ENCODE measurements at regions not wholly inside any gene's neighbourhood (a gene's known extent, or its start where the extent isn't known, plus 50 kb on each side); places are given as distances from the start of the nearest gene placed in this dataset.

DNA sequence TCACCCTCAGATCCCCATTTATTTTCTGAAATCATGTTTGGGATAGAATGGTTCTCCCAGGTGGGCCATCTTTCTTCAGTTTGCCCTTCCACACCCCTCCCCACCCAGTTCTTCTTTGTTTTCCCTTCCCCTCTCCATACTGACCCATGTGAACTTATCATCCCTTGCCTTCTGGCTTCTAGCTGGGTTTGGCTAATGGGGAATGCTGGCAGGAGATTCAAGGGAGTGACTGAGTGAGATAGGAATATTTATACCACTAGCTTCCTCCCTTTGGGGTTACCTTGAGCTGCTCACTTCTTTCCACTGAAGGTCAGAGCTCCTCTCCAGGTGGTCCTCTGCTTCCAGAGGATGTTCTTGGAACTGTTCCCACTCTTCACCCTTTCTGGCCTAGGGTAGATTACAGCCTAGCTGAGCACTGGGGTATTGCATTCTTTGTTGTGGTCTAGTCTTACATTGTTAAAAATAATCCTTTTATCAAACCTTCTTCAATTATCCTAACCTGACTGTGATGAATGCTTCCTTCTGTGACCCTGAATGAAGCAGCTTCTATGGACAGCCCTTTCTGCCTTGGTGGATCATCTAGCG, 88.3 kb upstream of the ATP2B1 start:
- Mint-ChIP-seq H3K9me3 (no peaks in the 10 kb centered on the region), H3K27me3 (peaks cover 0 to 2% of the 10 kb centered on the region in 2 donors), H3K4me1 (peaks cover 0 to 4% (median 0%) of the 10 kb centered on the region in 3 donors), H3K4me3 (no peak overlapping the region), H3K36me3 (peaks cover 0 to 4% (median under 1%) of the 10 kb centered on the region in 3 donors), H3K27ac (no peak overlapping the region)
- Histone ChIP-seq H3K4me1 (ENCODE audit: insufficient read depth, low read length) (no peaks in the 10 kb centered on the region), H3K27ac (ENCODE audit: low read depth, low read length) (no peak overlapping the region), H3K27me3 (ENCODE audit: insufficient read depth, low read length, poor library complexity, severe bottlenecking) (no peaks in the 10 kb centered on the region), H3K9me3 (ENCODE audit: low read length) (no peaks in the 10 kb centered on the region), H3K4me3 (ENCODE audit: low read length) (no peak overlapping the region), H3K36me3 (ENCODE audit: insufficient read depth, low read length) (no peaks in the 10 kb centered on the region)
- no peak for DNase-seq
- POLR2A ChIA-PET, result no interaction called here
- CTCF ChIA-PET, result interaction anchor here (1.1 kb wide), 1 partner anchor 22 kb away, joined by 3 read pairs; no protein-coding TSS in a partner anchor

DNA sequence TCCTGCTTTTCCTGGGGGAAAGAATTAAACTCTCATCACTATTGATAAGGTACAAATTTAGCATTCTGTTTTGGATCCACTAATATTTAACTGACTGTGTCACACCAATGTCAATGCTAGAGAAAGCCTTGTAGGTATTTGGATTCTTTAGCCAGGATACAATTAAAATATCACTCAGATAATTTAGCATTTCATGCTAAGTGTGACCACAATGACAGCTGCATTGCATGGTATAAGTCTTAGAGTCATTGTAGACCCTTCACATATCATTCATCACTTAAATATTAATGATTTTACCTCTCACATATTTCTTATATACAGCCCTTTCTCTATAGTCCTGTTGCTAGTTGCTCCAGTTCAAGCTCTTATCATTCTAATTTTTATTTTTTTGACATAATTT, 85.3 kb upstream of the ATP2B1 start:
- H3K9me3 ChIP-seq (ENCODE audit: low read length), result no peaks in the 10 kb centered on the region
- ChIA-PET CTCF (no interaction called here), POLR2A (no interaction called here)
- no peak overlapping the region for H3K27ac Mint-ChIP-seq
- no peak for DNase-seq
- H3K27me3 ChIP-seq (ENCODE audit: insufficient read depth, low read length, poor library complexity, severe bottlenecking), result no peaks in the 10 kb centered on the region
- H3K4me3 ChIP-seq (ENCODE audit: low read length), result no peak overlapping the region
- H3K4me3 Mint-ChIP-seq, result no peak overlapping the region
- peaks cover 0 to 8% (median 0%) of the 10 kb centered on the region in 3 donors for H3K36me3 Mint-ChIP-seq
- no peaks in the 10 kb centered on the region for H3K36me3 ChIP-seq (ENCODE audit: insufficient read depth, low read length)
- peaks cover 0 to 2% of the 10 kb centered on the region in 2 donors for H3K27me3 Mint-ChIP-seq
- no peak overlapping the region for H3K27ac ChIP-seq (ENCODE audit: low read depth, low read length)
- no peaks in the 10 kb centered on the region for H3K4me1 ChIP-seq (ENCODE audit: insufficient read depth, low read length)
- peaks cover 5 to 8% (median 6%) of the 10 kb centered on the region in 3 donors for H3K4me1 Mint-ChIP-seq
- H3K9me3 Mint-ChIP-seq, result no peaks in the 10 kb centered on the region

- DNase-seq, result no peak
- Mint-ChIP-seq H3K4me1 (peaks cover 3 to 8% (median 5%) of the 10 kb centered on the region in 3 donors), H3K9me3 (peaks cover 0 to 10% (median 3%) of the 10 kb centered on the region in 5 donors), H3K36me3 (peaks cover 0 to 25% (median 0%) of the 10 kb centered on the region in 3 donors), H3K27me3 (no peaks in the 10 kb centered on the region), H3K27ac (no peak overlapping the region), H3K4me3 (no peak overlapping the region)
- Histone ChIP-seq H3K27ac (ENCODE audit: low read depth, low read length) (no peak overlapping the region), H3K36me3 (ENCODE audit: insufficient read depth, low read length) (no peaks in the 10 kb centered on the region), H3K9me3 (ENCODE audit: low read length) (no peaks in the 10 kb centered on the region), H3K4me3 (ENCODE audit: low read length) (no peak overlapping the region), H3K4me1 (ENCODE audit: insufficient read depth, low read length) (no peaks in the 10 kb centered on the region), H3K27me3 (ENCODE audit: insufficient read depth, low read length, poor library complexity, severe bottlenecking) (no peaks in the 10 kb centered on the region)
- CTCF ChIA-PET, result no interaction called here
- POLR2A ChIA-PET, result no interaction called here
Observed at GRCh38 chr12:89791286-89791685, 82.6 kb upstream of the ATP2B1 start.

GRCh38 chr12:89789862-89790261, 81.2 kb upstream of the ATP2B1 start:
- POLR2A ChIA-PET, result no interaction called here

GRCh38 chr12:89787763-89788162, 79.1 kb upstream of the ATP2B1 start:
- Histone ChIP-seq H3K9me3 (ENCODE audit: low read length) (no peaks in the 10 kb centered on the region), H3K27me3 (ENCODE audit: insufficient read depth, low read length, poor library complexity, severe bottlenecking) (no peaks in the 10 kb centered on the region), H3K36me3 (ENCODE audit: insufficient read depth, low read length) (no peaks in the 10 kb centered on the region), H3K4me3 (ENCODE audit: low read length) (no peak overlapping the region), H3K4me1 (ENCODE audit: insufficient read depth, low read length) (no peaks in the 10 kb centered on the region), H3K27ac (ENCODE audit: low read depth, low read length) (no peak overlapping the region)
- H3K27ac Mint-ChIP-seq, result no peak overlapping the region
- no peak for DNase-seq
- H3K36me3 Mint-ChIP-seq, result peaks cover 0 to 31% (median 0%) of the 10 kb centered on the region in 3 donors
- H3K27me3 Mint-ChIP-seq, result peaks cover 0 to 1% of the 10 kb centered on the region in 2 donors
- peaks cover 6 to 18% (median 13%) of the 10 kb centered on the region in 5 donors for H3K9me3 Mint-ChIP-seq
- ChIA-PET CTCF (no interaction called here), POLR2A (no interaction called here)
- H3K4me1 Mint-ChIP-seq, result peaks cover 6 to 16% (median 12%) of the 10 kb centered on the region in 3 donors
- no peak overlapping the region for H3K4me3 Mint-ChIP-seq

More at GRCh38 chr12:89789862-89790261, 81.2 kb upstream of the ATP2B1 start:
- CTCF ChIA-PET, result no interaction called here
- Histone ChIP-seq H3K9me3 (ENCODE audit: low read length) (no peaks in the 10 kb centered on the region), H3K27ac (ENCODE audit: low read depth, low read length) (no peak overlapping the region), H3K4me1 (ENCODE audit: insufficient read depth, low read length) (no peaks in the 10 kb centered on the region), H3K36me3 (ENCODE audit: insufficient read depth, low read length) (no peaks in the 10 kb centered on the region), H3K27me3 (ENCODE audit: insufficient read depth, low read length, poor library complexity, severe bottlenecking) (no peaks in the 10 kb centered on the region), H3K4me3 (ENCODE audit: low read length) (no peak overlapping the region)
- Mint-ChIP-seq H3K4me3 (no peak overlapping the region), H3K36me3 (peaks cover 0 to 31% (median 0%) of the 10 kb centered on the region in 3 donors), H3K9me3 (peaks cover 6 to 18% (median 13%) of the 10 kb centered on the region in 5 donors), H3K4me1 (peaks cover 3 to 8% (median 5%) of the 10 kb centered on the region in 3 donors), H3K27ac (no peak overlapping the region), H3K27me3 (no peaks in the 10 kb centered on the region)
- no peak for DNase-seq

GRCh38 chr12:89786177-89786810, 77.7 kb upstream of the ATP2B1 start:
- DNase-seq, result no peak
- Mint-ChIP-seq H3K4me3 (no peak overlapping the region), H3K36me3 (peaks cover 0 to 31% (median 0%) of the 10 kb centered on the region in 3 donors), H3K9me3 (peaks cover 6 to 18% (median 13%) of the 10 kb centered on the region in 5 donors), H3K27ac (no peak overlapping the region), H3K27me3 (peaks cover 0 to 1% of the 10 kb centered on the region in 2 donors), H3K4me1 (peaks cover 6 to 23% (median 12%) of the 10 kb centered on the region in 3 donors)
- no peaks in the 10 kb centered on the region for H3K9me3 ChIP-seq (ENCODE audit: low read length)
- H3K4me1 ChIP-seq (ENCODE audit: insufficient read depth, low read length), result no peaks in the 10 kb centered on the region
- no peaks in the 10 kb centered on the region for H3K27me3 ChIP-seq (ENCODE audit: insufficient read depth, low read length, poor library complexity, severe bottlenecking)
- no peak overlapping the region for H3K27ac ChIP-seq (ENCODE audit: low read depth, low read length)
- H3K4me3 ChIP-seq (ENCODE audit: low read length), result no peak overlapping the region
- CTCF ChIA-PET, result no interaction called here
- H3K36me3 ChIP-seq (ENCODE audit: insufficient read depth, low read length), result no peaks in the 10 kb centered on the region
- POLR2A ChIA-PET, result no interaction called here

GRCh38 chr12:89783359-89784060, 74.9 kb upstream of the ATP2B1 start:
- Mint-ChIP-seq H3K9me3 (peaks cover 6 to 18% (median 13%) of the 10 kb centered on the region in 5 donors), H3K36me3 (peaks cover 0 to 27% (median 0%) of the 10 kb centered on the region in 3 donors), H3K4me1 (peaks cover 1 to 16% (median 10%) of the 10 kb centered on the region in 3 donors), H3K4me3 (no peak overlapping the region), H3K27me3 (peaks cover 0 to 1% of the 10 kb centered on the region in 2 donors), H3K27ac (peak overlapping the region in 1 of 8 donors; percentile 3)
- Histone ChIP-seq H3K27ac (ENCODE audit: low read depth, low read length) (no peak overlapping the region), H3K4me1 (ENCODE audit: insufficient read depth, low read length) (no peaks in the 10 kb centered on the region), H3K4me3 (ENCODE audit: low read length) (no peak overlapping the region), H3K27me3 (ENCODE audit: insufficient read depth, low read length, poor library complexity, severe bottlenecking) (no peaks in the 10 kb centered on the region), H3K9me3 (ENCODE audit: low read length) (no peaks in the 10 kb centered on the region), H3K36me3 (ENCODE audit: insufficient read depth, low read length) (no peaks in the 10 kb centered on the region)
- POLR2A ChIA-PET, result no interaction called here
- DNase-seq, result no peak
- CTCF ChIA-PET, result no interaction called here

GRCh38 chr12:89782807-89783206, 74.2 kb upstream of the ATP2B1 start:
- H3K27me3 ChIP-seq (ENCODE audit: insufficient read depth, low read length, poor library complexity, severe bottlenecking), result no peaks in the 10 kb centered on the region
- ChIA-PET CTCF (no interaction called here), POLR2A (no interaction called here)
- no peak overlapping the region for H3K4me3 Mint-ChIP-seq
- DNase-seq, result no peak
- peaks cover 6 to 17% (median 13%) of the 10 kb centered on the region in 5 donors for H3K9me3 Mint-ChIP-seq
- H3K27ac ChIP-seq (ENCODE audit: low read depth, low read length), result no peak overlapping the region
- H3K4me1 ChIP-seq (ENCODE audit: insufficient read depth, low read length), result no peaks in the 10 kb centered on the region
- H3K36me3 Mint-ChIP-seq, result peaks cover 0 to 22% (median 0%) of the 10 kb centered on the region in 3 donors
- peaks cover 0 to 1% of the 10 kb centered on the region in 2 donors for H3K27me3 Mint-ChIP-seq
- H3K4me1 Mint-ChIP-seq, result peaks cover 1 to 16% (median 10%) of the 10 kb centered on the region in 3 donors
- no peaks in the 10 kb centered on the region for H3K9me3 ChIP-seq (ENCODE audit: low read length)
- H3K4me3 ChIP-seq (ENCODE audit: low read length), result no peak overlapping the region
- H3K36me3 ChIP-seq (ENCODE audit: insufficient read depth, low read length), result no peaks in the 10 kb centered on the region
- peak overlapping the region in 1 of 8 donors; percentile 12 for H3K27ac Mint-ChIP-seq

Data from CD8-positive, alpha-beta memory T cell (primary cell).